ENCODE measurements at regions not wholly inside any gene's neighbourhood (a gene's known extent, or its start where the extent isn't known, plus 50 kb on each side); places are given as distances from the start of the nearest gene placed in this dataset.

DNA sequence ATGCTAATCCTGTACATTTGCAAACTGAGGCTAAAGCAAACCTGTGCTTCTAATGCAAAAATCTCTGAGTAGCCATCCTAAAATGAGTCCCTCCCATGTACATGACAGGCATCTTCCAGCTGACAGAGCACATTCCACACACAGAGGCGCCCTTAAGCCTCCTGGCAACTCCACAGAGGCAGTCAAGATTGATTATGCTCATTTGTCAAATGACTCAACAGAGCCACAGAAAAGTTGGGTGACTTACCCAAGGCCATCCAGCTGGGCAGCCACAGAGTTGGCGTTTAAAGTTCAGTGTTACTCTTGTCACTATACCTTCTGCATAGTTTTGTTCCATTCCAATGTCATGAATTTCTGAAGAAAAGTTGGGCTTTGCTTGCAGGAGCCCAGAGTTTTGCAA is 394.6 kb upstream of the FGF13 start (continued):
- no peak for TF ChIP-seq THAP7 (CRISPR knock-in tag; IDR thresholded peaks at IDR 0.05)
- TF ChIP-seq, protein P1, sequence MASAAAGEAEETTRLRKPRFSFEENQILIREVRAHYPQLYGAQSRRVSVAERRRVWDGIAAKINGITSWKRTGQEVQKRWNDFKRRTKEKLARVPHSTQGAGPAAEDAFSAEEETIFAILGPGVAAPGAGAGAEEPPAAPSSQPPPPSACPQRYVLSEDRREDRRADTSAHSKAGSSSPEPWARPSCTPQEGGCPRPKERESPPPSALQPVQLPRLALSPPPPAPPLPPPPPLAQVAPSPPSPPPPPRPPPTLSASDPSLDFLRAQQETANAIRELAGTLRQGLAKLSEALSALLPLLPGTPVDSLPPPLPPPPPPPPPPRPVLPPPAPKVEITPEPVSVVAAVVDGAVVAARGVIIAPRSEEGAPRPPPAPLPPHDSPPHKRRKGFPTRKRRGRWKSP (CRISPR knock-in tag; IDR thresholded peaks at IDR 0.05): no peak
- no peak for TF ChIP-seq ZNF709 (CRISPR knock-in tag; IDR thresholded peaks at IDR 0.05)
- no peak for TF ChIP-seq FOXK1 (CRISPR knock-in tag; IDR thresholded peaks at IDR 0.05; ENCODE audit: borderline replicate concordance, low read depth)
- no peak for TF ChIP-seq THYN1 (CRISPR knock-in tag; IDR thresholded peaks at IDR 0.05; ENCODE audit: borderline replicate concordance, low read depth)
- TF ChIP-seq EZH2 (conservative IDR thresholded peaks at IDR 0.05; ENCODE audit: low read depth, low read length): no peak

- POLR2A ChIA-PET: no interaction called here
- H4K20me1 ChIP-seq (ENCODE audit: insufficient read depth, low read length): no peaks in the 10 kb centered on the region
- H3K4me2 ChIP-seq (ENCODE audit: low read depth, low read length): no peak overlapping the region
- TF ChIP-seq TCF12 (IDR thresholded peaks at IDR 0.05) (no peak), TCF12 (CRISPR knock-in tag; IDR thresholded peaks at IDR 0.05) (no peak), SMAD1 (CRISPR knock-in tag; IDR thresholded peaks at IDR 0.05; ENCODE audit: borderline replicate concordance, low read depth) (no peak), ZNF3 (CRISPR knock-in tag; IDR thresholded peaks at IDR 0.05) (no peak), TGIF2 (CRISPR knock-in tag; IDR thresholded peaks at IDR 0.05) (no peak), SMYD3 (CRISPR knock-in tag; IDR thresholded peaks at IDR 0.05) (no peak), HHEX (CRISPR knock-in tag; IDR thresholded peaks at IDR 0.05) (no peak), RXRB (CRISPR knock-in tag; IDR thresholded peaks at IDR 0.05; ENCODE audit: borderline replicate concordance) (no peak), STAT5B (CRISPR knock-in tag; IDR thresholded peaks at IDR 0.05) (no peak), PRMT3 (CRISPR knock-in tag; IDR thresholded peaks at IDR 0.05; ENCODE audit: borderline replicate concordance, low read depth) (no peak), RBM39 (IDR thresholded peaks at IDR 0.05; ENCODE audit: low read depth, low read length, poor library complexity, severe bottlenecking) (no peak), ZNF703 (CRISPR knock-in tag; IDR thresholded peaks at IDR 0.05; ENCODE audit: borderline replicate concordance) (no peak)
- TF ChIP-seq, protein P2, sequence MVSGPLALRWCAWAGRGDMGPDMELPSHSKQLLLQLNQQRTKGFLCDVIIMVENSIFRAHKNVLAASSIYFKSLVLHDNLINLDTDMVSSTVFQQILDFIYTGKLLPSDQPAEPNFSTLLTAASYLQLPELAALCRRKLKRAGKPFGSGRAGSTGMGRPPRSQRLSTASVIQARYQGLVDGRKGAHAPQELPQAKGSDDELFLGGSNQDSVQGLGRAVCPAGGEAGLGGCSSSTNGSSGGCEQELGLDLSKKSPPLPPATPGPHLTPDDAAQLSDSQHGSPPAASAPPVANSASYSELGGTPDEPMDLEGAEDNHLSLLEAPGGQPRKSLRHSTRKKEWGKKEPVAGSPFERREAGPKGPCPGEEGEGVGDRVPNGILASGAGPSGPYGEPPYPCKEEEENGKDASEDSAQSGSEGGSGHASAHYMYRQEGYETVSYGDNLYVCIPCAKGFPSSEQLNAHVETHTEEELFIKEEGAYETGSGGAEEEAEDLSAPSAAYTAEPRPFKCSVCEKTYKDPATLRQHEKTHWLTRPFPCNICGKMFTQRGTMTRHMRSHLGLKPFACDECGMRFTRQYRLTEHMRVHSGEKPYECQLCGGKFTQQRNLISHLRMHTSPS (CRISPR knock-in tag; IDR thresholded peaks at IDR 0.05; ENCODE audit: low read depth): no peak
- TF ChIP-seq, protein P3, sequence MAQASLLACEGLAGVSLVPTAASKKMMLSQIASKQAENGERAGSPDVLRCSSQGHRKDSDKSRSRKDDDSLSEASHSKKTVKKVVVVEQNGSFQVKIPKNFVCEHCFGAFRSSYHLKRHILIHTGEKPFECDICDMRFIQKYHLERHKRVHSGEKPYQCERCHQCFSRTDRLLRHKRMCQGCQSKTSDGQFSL (CRISPR knock-in tag; IDR thresholded peaks at IDR 0.05): no peak
These were observed 383.4 kb upstream of the FGF13 start for GRCh38 chrX:139094671-139095592.

More at GRCh38 chrX:139094671-139095592, 383.4 kb upstream of the FGF13 start:
- CTCF ChIA-PET (ENCODE audit: low intra/inter-chr PET ratio, low total read pairs): no interaction called here
- Histone ChIP-seq H3K36me3 (replicated peaks in 1 of 2; ENCODE audit: control insufficient read depth in 1 of 2, insufficient read depth in 2 of 2, low read length in 2 of 2) (no peaks in the 10 kb centered on the region), H2AFZ (ENCODE audit: low read length) (no peak overlapping the region), H3K4me3 (replicated peaks in 1 of 3; ENCODE audit: insufficient read depth in 1 of 3, low read depth in 2 of 3, low read length in 3 of 3) (no peak overlapping the region), H3K79me2 (ENCODE audit: insufficient read depth, low read length) (no peaks in the 10 kb centered on the region), H3K9me3 (ENCODE audit: low read length) (no peaks in the 10 kb centered on the region), H3K27ac (ENCODE audit: extremely low read length, insufficient read depth, low read length) (no peak overlapping the region), H3K27me3 (ENCODE audit: control insufficient read depth in 1 of 2, insufficient read depth in 2 of 2, low read length in 2 of 2) (no peaks in the 10 kb centered on the region), H3K9ac (ENCODE audit: insufficient read depth, low read depth, low read length) (no peak overlapping the region), H3K4me1 (ENCODE audit: insufficient read depth, low read length) (no peaks in the 10 kb centered on the region)
- no TSS peak for BruUV-seq (replicated peaks)
- ATAC-seq: no peak
- DNase-seq (ENCODE audit: low spot score): no peak
- 0% methylated on average over 5 of the region's 6 CpGs for WGBS (ENCODE audit: low lambda C conversion rate)
- intact Hi-C loops (cut with micrococcal nuclease; ENCODE audit: unreplicated experiment): no loop called here
- no peak for FAIRE-seq
- in situ Hi-C loops (cut with HindIII; ENCODE audit: extremely low pct_ligation_motif_present, low pct_unique_long_range_greater_than_20kb): no loop called here

Measured in HepG2 (cell line).